ENCODE measurements at regions not wholly inside any gene's neighbourhood (a gene's known extent, or its start where the extent isn't known, plus 50 kb on each side); places are given as distances from the start of the nearest gene placed in this dataset.
A peak's percentile ranks its signal among the peaks of the same experiment; 100 is the strongest.

DNA sequence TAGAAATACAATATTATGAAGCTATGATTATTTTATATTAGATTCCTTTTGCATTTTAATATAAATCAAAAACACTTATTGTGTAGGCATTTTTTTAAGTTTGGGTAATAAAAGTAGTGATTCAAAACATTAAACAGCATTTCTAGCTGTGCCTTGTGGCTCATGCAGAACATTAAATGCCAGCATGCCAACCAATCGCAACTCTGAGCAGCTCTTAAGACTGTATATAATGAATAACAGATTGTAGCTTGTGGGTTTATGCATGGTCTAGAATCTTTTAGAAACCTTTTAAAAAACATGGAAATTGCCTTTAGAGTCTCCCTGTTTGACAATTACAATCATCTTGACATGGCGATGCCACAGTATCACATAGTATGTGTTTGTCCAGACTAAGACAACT lies 903.8 kb downstream of the EFNA5 start:
- no peak for DNase-seq

GRCh38 chr5:106759581-106759980 lies 911.2 kb downstream of the EFNA5 start:
- DNase-seq = peak; percentile 21

DNA sequence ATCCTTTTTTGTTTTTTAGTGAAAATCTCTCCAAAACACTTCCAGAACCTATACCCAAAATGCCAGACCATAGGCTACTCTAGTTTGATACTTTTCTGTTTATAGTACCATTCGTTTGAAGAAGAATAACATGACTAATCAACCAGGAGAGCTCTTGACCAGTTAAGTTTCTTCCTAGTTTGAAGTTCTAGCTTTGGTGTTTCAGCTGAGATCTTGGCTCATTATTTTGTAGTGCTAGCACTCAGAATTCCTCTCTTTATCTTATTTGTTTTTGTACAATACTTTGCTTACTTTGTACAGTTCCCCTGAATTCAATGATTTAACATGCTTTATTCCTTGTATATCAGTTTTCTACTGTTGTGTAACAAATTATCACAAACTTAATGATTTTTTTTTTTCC lies 911.6 kb downstream of the EFNA5 start:
- peak; percentile 29 for DNase-seq

- DNase-seq = no peak
Observed at GRCh38 chr5:106757672-106758071, 913.1 kb downstream of the EFNA5 start.

DNA sequence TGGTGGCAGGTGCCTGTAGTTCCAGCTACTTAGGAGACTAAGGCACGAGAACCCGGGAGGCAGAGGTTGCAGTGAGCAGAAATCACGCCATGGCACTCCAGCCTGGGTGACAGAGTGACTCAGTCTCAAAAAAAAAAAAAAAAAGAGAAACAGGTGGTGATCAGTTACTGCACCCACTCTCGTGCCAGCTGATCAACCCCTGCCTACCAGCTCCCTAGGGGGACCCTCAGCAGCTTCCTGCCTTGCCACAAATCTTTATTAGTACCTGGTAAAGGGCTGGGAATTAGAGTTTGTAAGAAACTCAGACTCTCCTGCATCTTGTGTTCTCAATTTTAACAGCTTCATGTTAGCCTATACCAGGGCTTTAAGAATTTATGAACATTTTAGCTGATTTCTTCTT lies 914.9 kb downstream of the EFNA5 start:
- peak; percentile 29 for DNase-seq

- DNase-seq = no peak
Observed at GRCh38 chr5:106755066-106755465, 915.7 kb downstream of the EFNA5 start.

DNA sequence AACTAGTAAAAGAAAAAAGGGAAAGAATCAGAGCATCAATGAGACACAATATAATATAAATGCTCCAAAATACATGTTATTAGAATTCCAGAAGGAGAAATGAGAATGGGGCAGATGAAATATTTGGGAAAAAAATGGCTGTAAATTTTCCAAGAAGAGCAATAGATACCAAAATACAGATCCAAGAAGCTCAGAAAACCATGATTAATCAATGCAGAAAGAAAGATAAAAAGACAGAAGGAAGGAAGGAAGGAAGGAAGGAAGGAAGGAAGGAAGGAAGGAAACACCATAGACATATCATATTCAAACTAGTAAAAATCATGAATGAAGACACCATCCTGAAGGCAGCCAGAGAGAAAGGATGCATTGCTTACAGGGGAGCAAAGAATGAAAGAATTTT lies 920.9 kb downstream of the EFNA5 start:
- no peak for DNase-seq

DNA sequence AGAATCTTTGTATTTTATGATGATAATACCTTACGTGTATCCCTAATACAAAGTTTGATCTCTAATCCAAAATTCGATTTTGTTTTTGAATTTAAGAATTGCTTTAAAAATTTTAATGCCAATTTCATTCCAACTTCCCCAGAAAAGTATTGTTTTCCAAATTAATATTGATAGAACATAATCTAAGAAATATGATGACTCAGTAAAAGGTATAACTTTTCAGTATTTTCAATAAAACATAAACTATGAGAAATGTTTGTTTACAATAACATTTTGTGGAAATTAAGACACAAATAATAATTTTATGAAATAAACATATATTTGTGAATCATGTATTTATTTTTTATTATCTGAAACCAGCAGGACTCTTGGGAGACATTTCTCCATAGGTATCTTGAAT lies 931.6 kb downstream of the EFNA5 start:
- no peak for DNase-seq

- DNase-seq = no peak
Observed at GRCh38 chr5:106737111-106737510, 933.6 kb downstream of the EFNA5 start.

DNA sequence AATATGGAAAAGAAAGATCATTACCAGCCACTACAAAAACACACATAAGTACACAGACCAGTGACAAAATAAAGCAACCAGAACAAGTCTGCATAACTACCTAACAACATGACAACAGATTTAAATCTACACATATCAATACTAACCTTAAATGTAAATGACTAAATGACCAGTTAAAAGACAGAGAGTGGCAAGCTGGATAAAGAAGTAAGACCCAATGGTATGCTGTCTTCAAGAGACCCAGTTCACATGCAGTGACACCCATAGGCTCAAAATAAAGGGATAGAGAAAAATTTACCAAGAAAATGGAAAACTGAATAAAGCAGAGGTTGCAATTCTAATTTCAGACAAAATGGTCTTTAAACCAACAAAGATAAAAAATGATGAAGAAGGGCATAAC lies 938.1 kb downstream of the EFNA5 start:
- no peak for DNase-seq

- DNase-seq = no peak
Observed at GRCh38 chr5:106730912-106731311, 939.8 kb downstream of the EFNA5 start.

DNA sequence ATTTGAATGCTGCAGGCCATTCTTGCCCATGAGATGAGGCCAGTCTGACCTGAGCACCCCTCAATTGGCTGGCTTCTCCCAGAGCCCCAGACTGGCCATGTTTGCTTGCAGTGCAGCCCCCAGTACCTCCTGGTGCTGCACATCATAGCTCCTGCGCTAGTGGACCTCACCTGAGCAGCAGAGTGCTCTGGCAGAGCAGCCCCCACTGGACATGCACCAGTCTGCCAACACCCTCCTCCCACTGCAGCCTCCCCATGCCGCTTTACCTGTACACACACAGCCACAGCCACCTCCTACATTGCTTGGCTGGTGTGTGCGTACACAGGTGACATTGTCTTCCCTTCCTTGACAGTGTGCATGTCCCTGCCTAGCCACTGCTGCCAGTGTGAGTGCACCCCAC lies 940.2 kb downstream of the EFNA5 start:
- no peak for DNase-seq

- DNase-seq = no peak
Observed at GRCh38 chr5:106728208-106728607, 942.5 kb downstream of the EFNA5 start.

- no peak for DNase-seq
Observed at GRCh38 chr5:106727071-106727470, 943.7 kb downstream of the EFNA5 start.

DNA sequence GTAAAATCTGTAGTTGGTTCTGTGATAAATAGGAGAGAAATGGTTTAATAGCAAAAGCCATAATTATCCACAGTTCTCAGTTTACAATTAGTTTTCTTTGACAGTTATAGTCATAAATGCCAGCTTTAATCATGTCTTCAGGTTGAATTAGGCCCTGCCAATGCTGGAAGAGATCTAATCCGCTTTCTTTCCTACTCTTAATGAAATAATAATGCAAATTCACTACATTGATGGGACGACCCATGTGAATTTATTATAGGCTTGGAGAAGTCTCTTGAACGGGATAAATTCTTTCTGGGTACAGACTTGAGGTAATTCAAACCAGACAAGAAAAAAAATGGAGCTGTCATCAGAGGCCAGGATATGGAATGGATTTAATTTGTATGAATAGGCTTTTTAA lies 950.4 kb downstream of the EFNA5 start:
- no peak for DNase-seq

GRCh38 chr5:106699796-106700195 lies 970.9 kb downstream of the EFNA5 start:
- DNase-seq = no peak

- peak; percentile 34 for DNase-seq
Observed at GRCh38 chr5:106699198-106699597, 971.5 kb downstream of the EFNA5 start.

GRCh38 chr5:106698169-106698568 lies 972.6 kb downstream of the EFNA5 start:
- no peak for DNase-seq

GRCh38 chr5:106691701-106692100 lies 979.0 kb downstream of the EFNA5 start:
- no peak for DNase-seq

GRCh38 chr5:106690585-106690984 lies 980.2 kb downstream of the EFNA5 start:
- DNase-seq = no peak

- no peak for DNase-seq
Observed at GRCh38 chr5:106680330-106680729, 990.4 kb downstream of the EFNA5 start.

- DNase-seq = no peak
Observed at GRCh38 chr5:106677057-106677456, 993.7 kb downstream of the EFNA5 start.

GRCh38 chr5:106675687-106676086 lies 995.0 kb downstream of the EFNA5 start:
- no peak for DNase-seq

- no peak for DNase-seq
Observed at GRCh38 chr5:106673941-106674340, 996.8 kb downstream of the EFNA5 start.

DNA sequence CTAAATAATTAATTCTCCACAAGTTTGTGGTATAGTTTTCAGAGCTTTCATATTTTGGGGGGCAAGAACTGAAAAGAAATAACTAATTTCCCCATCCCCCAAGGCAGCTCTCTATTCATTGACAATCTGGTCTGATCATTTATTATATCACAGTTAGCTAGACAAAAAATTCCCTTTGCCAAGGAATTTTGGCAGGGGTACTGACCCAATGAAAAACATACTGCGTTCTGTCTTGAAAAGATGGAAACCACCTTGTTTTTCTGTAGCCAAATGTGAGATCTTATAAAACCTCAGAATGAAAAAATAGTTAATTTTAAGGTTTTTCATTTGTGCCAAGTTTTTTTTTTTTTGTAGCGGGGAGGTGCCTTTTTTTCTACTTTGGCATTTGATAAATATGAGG lies 1008.9 kb downstream of the EFNA5 start:
- DNase-seq = no peak

- no peak for DNase-seq
Observed at GRCh38 chr5:106660681-106661080, 1010.1 kb downstream of the EFNA5 start.

All from DMS53 (cell line).